Epithelial cell of proximal tubule (primary cell): ENCODE measurements at regions not wholly inside any gene's neighbourhood (a gene's known extent, or its start where the extent isn't known, plus 50 kb on each side); places are given as distances from the start of the nearest gene placed in this dataset.
A peak's percentile ranks its signal among the peaks of the same experiment; 100 is the strongest.

Experiments used
- DNase-seq: peaks from one replicate; pipeline ENCODE4 v3.0.0-alpha.2; 2011; ENCODE audit warnings: low read depth
- H3K4me3 ChIP-seq: 2 replicates; pipeline ENCODE4 v1.5.1; 2011; ENCODE audit warnings: low read depth, mild to moderate bottlenecking, low read length
- TF ChIP-seq, protein P1 (sequence below): conservative IDR thresholded peaks from 2 replicates; pipeline ENCODE4 v1.5.1; 2012; ENCODE audit warnings: low read depth, mild to moderate bottlenecking, low read length

GRCh38 chr12:107446476-107446875, 239.1 kb upstream of the PWP1 start:
- no peak overlapping the region for H3K4me3 ChIP-seq
- DNase-seq = no peak
- TF ChIP-seq, protein P1, sequence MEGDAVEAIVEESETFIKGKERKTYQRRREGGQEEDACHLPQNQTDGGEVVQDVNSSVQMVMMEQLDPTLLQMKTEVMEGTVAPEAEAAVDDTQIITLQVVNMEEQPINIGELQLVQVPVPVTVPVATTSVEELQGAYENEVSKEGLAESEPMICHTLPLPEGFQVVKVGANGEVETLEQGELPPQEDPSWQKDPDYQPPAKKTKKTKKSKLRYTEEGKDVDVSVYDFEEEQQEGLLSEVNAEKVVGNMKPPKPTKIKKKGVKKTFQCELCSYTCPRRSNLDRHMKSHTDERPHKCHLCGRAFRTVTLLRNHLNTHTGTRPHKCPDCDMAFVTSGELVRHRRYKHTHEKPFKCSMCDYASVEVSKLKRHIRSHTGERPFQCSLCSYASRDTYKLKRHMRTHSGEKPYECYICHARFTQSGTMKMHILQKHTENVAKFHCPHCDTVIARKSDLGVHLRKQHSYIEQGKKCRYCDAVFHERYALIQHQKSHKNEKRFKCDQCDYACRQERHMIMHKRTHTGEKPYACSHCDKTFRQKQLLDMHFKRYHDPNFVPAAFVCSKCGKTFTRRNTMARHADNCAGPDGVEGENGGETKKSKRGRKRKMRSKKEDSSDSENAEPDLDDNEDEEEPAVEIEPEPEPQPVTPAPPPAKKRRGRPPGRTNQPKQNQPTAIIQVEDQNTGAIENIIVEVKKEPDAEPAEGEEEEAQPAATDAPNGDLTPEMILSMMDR = no peak

DNA sequence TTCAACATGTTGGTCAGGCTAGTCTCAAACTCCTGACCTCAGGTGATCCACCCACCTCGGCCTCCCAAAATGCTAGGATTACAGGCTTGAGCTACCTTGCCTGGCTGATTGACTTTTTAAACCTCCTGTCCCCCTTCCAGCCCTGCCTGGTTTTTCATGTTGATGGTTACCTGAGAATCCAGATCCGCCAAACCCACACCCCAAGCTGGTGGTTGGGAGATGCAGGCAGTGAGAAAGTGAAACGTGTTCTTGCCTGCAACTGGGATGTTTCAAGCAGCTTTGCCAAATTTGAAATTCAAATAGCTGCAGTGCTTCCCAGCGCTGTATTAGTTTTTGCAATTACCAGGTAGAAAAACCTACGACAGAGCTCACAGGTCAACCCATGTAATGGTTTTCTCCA, 238.3 kb upstream of the PWP1 start:
- H3K4me3 ChIP-seq = no peak overlapping the region
- DNase-seq = no peak

DNA sequence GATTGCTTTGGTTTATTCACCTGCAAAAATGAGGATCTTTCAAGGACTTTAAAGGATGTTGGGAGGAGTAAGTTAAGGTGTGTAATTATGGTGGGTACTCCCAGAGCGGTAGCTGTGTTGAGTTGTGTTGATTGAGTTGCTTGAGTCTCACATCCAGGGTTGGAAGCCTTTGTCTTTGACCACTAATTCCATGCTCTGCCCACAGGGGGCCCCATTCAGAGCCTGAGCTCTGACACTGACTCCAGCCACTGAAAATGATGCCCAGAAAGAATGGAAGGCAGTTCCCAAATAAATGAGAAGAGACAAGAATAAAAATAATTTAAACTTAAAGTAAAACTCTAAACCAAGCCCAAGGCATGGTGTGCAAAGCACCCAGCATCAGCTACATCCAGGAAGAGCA, 237.4 kb upstream of the PWP1 start:
- TF ChIP-seq, protein P1 = peak; percentile 68
- H3K4me3 ChIP-seq = no peak overlapping the region
- DNase-seq = no peak

More for the DNA sequence above, 238.3 kb upstream of the PWP1 start:
- TF ChIP-seq, protein P1 = no peak

DNA sequence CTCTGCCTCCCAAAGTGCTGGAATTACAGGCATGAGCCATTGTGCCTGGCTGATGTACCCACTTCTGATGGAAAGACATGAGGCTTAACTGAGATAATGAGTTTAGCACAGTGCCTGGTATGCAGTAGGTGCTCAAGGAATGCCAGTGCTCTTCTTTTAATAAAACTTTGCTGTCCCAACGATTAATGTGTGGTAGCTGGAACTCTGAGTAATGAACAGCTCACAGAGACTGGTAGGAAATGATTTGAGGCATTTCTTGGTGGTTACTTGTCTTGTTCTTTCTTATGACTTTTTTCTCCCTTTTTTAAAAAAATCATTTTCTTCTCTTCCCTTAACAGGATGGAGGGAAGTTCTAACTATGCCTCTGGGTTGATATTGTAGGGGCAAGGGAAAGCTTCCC, 235.7 kb upstream of the PWP1 start:
- no peak overlapping the region for H3K4me3 ChIP-seq
- DNase-seq = no peak
- TF ChIP-seq, protein P1 = no peak

DNA sequence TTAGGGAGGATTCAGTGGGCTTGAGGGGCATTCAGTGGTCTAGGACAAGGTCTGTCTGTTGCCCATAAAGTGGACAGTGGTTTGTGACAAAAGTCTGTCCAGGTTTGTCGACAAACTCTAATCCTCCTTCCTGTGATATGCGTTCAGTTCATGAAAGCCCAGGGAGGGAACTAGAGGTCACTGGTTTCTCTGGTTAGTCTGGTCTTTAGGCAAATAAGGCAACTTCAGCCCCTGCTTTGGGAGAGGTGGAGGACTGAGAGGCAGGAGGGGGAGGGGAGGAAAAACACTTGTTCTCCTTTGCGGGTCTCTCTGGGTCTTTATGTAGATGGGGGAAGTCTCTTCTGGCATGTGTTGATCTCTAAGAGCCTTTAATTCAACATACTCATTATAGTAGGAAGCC, 235.1 kb upstream of the PWP1 start:
- DNase-seq = no peak
- no peak overlapping the region for H3K4me3 ChIP-seq
- TF ChIP-seq, protein P1 = no peak

DNA sequence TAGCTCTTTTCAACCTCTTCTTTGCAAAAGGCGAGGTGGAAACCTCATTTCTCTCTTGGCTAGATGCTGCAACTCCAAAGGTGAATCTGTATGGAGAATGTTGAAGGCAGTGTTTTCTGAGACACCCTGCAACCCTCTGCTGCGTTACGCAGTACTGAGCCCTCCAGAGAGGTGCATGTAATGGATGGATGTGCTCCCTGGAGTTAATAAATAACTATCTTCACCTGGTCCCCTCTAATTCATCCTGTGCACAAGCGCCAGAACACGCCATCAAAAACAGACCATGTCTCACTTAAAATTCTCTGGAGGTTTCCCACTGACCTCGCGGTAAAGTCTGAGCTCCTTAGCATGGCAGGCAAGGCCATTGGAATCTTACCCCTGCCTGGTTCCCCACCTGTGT, 234.4 kb upstream of the PWP1 start:
- TF ChIP-seq, protein P1 = no peak
- no peak overlapping the region for H3K4me3 ChIP-seq
- DNase-seq = no peak

GRCh38 chr12:107454109-107454830, 231.3 kb upstream of the PWP1 start:
- DNase-seq = no peak
- TF ChIP-seq, protein P1 = no peak
- H3K4me3 ChIP-seq = no peak overlapping the region
